PC-3 (cell line): ENCODE measurements at regions not wholly inside any gene's neighbourhood (a gene's known extent, or its start where the extent isn't known, plus 50 kb on each side); places are given as distances from the start of the nearest gene placed in this dataset.

Source experiments
- CTCF ChIP-seq: fragments of 300-600 bp; sonication (generic); conservative IDR thresholded peaks from 2 replicates; pipeline ENCODE4 v1.5.1; 2017; ENCODE audit warnings: antibody characterized with exemption, low read depth, mild to moderate bottlenecking, low read length
- EZH2 ChIP-seq: fragments of 300-600 bp; sonication (generic); IDR thresholded peaks from one replicate; pipeline ENCODE4 v1.6.1; 2017; ENCODE audit warnings: antibody characterized with exemption, mild to moderate bottlenecking, low read length; ENCODE audit not compliant: unreplicated experiment

GRCh38 chr21:22743085-22743484 is 1744.9 kb downstream of the NCAM2 start:
- no peak for TF ChIP-seq CTCF
- no peak for TF ChIP-seq EZH2
